ENCODE measurements at regions not wholly inside any gene's neighbourhood (a gene's known extent, or its start where the extent isn't known, plus 50 kb on each side); places are given as distances from the start of the nearest gene placed in this dataset.

DNA sequence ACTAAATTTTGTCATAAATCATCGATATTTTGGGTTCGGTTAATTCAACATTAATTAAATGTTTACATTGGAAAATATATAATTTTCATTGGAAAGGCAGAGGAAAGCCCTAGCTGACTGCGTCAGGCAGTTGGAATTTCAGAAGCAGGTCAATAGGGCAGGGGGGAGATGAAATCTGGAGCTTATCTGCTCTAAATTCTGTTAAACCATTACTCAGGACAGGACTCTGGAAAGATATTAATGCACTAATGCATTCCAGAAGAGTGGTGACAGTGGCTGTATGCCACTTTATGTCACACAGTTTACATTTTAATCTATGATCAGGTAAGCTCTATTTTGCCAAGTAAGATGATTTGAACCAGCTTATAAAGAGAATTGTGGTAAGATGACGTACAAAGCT lies 153.0 kb upstream of the B3GALT2 start:
- no peak for DNase-seq

DNA sequence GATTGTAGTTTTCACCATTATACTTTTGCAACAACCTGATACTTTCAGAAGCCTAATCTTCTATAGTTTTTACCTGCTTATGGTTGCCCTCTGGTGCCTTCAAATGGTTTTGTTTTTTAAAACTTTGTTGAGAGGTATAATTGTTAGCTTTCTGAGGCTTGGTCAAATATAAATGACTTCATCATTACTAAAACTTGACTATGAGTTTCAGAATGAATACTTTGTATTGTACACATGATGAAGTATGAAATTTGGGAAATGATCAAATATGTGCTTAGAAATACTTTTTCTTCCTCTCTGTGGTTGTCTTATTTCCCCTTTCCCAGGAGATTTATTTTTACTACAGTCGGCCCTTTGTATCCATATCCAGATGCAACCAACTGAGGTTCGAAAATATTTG lies 151.8 kb upstream of the B3GALT2 start:
- no peak for DNase-seq

DNA sequence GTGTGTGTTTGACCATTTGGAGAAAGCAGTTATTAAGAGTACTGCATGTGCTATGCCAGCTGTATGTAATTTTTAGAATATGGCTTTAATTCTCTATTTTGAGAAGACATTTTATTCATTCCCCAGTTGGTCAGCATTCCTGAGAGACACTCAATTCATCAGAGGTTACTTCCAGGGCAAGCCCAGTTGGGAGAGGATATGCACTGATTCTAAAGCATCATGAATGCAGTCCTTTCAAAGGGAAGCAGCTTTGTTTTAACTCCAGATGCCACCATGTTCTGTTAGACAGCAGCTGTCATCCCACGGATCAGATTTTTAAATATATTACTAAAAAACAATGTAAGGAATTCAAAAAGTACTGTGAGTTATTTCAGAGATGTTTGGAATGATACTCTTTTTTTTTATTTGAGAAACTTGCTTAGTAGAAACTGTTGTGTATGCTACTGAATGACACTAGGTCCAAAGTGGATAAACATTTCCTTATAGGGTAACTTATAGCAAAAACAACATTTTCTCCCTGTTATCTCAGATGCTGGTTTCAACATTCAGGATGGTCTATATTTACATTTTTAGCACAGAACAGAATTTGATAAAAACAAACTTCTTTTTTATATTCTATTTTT lies 149.5 kb upstream of the B3GALT2 start:
- no peak for DNase-seq

DNA sequence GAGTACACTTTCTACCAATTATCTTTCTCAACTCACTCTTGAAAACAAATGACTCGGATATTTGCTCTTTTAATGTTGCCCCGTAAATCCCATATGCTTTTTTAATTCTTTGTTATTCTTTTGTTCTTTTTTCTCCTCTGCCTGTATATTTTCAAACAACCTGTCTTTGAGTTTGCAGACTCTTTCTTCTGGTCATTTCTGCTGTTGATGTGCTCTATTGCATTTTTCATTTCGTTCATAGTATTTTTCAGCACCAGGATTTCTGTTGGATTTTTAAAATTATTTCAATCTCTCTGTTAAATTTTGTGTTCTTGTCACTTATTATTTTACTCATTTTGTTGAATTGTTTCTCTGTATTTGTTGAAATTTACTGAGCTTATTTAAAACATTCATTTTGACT lies 146.8 kb upstream of the B3GALT2 start:
- no peak for DNase-seq

DNA sequence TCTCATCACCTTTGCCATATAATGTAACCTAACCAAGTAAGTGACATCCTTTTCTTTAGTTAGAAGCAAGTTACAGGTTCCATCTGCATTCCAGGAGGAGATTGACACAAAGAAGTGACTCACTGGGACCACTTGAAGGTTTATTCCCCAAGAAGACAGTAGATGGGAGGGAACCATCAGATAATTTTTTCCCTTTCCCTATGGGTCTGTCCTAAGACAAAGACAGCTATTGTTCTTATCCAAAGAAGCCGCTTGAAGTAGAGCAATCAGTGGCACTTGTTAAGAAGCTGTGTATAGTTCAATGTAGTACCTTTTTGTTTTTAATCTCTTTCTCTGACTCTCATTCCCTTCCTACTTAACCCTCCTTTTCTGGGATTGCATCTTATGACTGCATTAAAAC lies 139.9 kb upstream of the B3GALT2 start:
- no peak for DNase-seq

DNA sequence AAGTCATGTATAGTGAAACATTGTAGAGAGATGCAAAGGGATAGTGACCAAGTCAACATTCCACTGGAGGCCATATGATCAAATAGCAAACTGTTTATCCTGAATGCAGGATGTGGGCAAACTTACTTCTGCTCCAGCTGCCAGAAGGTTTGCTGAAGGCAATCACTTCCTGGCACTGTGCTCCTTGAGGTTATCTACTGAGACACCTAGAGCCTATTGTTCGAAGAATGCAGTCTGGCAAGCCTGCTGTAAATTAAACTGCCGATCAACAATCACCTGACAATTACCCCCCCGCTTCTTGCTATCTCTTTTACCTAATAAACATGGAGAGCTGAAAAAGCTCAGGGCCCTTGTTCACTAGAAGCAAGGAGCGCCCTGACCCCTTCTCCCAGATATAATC lies 139.4 kb upstream of the B3GALT2 start:
- no peak for DNase-seq

DNA sequence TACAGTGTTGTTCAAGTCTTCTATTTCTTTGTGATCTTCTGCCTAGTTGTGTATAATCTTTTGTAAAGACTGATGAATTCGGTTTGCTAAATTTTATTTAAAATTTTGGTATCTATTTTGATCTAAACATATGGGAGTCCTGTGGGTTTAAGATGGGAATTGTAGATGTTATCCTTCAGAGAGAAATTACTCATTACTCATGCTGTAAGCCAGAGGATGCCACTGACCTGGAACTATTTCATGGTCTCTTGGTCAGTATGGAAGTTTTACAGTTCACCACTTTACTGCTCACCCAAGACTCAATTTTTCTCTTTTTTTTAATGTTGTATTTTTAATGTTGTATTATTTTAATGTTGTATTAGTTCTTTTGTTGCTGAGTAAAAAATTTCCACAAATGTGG lies 138.6 kb upstream of the B3GALT2 start:
- no peak for DNase-seq

DNA sequence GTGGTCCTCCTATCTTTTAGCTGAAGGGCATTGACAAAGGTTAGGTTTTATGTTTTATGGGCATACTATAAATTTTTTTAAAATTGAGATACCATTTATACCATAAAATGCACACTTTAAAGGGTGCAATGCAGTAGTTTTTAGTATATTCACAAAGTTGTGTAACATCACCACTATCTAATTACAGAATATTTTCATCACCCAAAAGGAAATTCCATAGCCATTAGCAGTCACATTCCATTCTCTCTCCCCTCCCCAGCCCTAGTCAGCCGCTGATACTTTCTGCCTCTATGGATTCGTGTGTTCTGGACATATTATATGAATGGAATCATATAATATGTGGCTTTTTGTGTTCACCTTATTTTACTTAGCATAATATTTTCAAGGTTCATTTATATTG lies 135.8 kb upstream of the B3GALT2 start:
- no peak for DNase-seq

DNA sequence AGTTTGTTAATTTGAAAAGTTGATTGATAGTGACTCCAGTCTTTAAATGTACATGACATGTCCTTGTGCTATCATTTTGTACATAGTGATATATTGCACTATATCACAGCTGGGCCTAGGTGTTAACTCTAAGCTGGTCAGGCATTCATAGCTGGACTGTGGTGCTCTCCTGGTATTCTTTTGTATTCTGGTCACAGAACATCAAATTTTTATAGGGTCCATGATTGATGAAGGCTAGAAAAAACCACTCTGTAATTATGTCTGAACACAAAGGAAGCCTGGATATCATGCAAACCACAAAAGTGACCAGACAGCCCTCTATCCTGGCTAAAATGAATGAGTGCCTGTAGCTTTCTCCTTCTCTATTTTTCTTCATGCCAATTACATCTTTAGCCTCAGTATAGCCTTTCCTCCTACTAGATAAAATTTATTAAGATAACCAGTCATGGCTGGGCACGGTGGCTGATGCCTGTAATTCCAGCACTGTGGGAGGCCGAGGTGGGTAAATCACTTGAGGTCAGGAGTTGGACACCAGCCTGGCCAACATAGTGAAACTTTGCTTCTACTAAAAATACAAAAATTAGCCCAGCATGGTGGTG lies 134.9 kb upstream of the B3GALT2 start:
- no peak for DNase-seq

DNA sequence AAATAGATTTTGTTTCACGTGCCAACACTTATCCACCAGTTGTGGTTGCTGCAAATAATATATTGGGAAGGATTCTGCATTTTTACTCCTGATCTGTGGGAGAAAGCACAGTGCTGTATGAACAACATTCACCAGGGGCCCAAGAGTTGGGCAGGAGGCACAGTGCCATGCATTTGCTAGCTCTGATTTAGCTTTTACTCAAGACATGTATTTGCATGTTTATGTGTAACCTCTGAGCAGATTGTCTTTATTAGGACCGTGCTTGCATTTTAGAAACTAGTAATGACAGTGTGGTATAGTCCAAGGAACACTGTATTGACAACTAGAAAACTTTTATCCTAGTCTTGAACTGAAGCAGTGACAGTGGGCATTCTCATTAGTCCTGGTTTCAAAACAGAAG lies 133.9 kb upstream of the B3GALT2 start:
- no peak for DNase-seq

DNA sequence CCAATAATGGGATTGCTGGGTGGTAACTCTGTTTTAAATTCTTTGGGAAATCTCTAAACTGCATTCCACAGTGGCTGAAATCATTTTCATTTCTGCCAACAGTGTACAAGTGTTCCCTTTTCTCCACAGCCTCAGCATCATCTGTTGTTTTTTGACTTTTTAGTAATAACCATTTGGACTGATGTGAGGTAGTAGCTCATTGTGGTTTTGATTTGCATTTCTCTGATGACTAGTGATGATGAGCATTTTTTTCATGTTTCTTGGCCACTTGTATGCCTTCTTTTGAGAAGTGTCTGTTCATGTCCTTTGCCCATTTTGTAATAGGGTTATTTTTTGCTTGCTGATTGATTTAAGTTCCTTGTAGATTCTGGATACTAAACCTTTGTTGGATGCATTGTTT lies 131.9 kb upstream of the B3GALT2 start:
- DNase-seq: no peak

DNA sequence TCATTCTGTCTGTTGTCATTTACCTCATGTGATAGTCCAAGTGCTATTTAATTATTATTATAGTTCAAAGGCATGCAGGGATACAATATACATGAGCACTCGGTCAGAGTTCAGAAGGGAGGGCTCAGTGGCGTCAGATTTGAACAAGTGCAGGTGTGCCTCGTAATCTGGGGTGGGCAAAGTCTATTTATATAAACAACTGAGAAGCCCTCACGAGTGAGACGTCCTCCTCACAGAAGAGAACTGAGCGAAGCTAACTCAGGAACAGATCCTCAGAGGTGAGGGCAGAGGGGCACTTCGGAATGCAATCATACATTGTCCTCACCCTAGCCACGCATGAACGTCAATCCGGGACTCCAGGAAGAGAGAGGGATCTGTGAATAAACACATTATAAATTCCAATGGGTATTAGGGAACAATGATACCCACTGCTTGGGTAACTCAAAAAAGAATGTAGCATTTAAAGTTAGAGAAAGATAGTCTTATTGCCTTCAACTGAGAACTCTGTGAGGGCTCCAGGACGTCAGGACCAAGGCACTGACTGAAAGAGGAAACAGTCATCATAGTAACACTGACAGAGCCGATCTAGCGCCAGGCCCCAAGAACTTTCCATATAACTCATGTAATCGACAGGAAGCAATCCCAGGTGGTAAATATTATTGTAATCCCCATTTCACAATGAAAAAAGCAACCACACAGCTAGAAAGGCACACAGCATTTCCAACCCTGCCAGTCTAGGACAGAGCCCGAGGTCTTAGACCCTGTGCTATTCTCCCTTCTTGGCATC lies 127.1 kb upstream of the B3GALT2 start:
- no peak for DNase-seq

DNA sequence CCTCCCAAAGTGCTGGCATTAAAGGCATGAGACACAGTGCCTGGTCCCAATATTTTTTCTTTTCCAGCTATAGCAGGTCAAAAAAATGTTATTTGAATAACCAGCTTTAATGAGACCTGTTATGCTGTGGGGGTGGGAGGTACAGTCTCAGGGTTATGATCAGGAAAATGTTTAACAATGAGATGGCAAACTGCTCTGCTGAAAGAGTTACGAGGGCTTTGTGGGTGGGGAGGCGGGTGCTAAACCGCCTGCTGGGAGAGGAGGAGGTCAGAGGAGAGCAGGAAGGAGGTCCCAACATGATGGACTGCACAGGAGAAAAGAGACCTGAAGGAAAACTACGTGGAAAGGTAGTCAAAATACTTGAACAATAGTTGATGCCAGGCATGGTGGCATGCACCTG lies 126.0 kb upstream of the B3GALT2 start:
- DNase-seq: peak; percentile 1

DNA sequence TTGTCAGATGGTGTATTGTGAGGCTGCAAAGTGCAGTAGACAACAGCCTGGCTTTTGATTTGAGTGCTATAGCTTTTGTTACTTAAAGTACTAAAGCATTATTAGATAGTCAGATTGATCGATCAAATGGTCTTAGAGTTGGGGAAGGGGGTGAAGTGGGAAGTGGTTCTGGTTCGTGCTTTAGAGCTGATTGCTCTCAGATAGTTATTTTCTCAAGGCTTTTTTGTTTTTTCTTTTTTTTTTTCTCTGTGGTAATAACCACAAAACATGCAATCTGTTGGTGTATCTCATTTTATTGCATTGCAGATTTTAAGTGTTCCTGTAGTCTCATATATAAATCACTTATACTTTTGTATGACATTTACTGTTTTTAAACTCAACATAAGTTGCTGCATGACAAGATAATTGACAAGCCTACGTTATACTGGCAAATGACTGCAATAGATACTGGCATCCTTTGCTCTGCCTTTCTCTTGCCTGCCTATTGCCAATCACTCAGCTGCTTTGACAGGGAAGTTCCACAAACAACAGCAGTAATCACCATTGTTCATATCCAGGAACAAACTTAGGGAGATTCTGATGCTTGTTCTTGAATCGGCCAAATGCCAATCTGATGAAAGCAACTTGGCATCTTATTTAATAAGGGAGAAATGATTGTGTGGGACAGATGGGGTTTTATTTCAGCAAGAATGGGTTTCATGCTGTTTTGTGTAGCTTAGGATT lies 125.0 kb upstream of the B3GALT2 start:
- DNase-seq: peak; percentile 35

DNA sequence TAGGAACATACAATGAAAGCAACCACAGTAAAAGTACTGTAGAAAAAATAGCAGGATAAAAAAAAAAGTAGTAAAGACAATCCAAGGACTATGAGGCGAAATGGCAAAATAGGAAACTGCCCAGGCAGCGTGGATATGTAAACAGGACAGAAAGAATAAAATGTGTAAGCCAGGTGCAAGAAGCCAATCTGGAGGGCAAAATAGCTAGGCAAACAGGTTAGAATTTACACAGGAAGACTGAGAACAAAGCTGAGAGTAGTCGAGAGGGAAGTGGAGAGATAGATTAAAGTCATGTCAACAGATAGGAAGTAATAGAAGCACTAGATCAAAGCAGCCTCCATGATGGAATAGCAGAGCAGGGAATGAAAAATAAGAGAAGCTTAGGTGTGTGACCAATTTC lies 124.2 kb upstream of the B3GALT2 start:
- peak; percentile 98 for DNase-seq

DNA sequence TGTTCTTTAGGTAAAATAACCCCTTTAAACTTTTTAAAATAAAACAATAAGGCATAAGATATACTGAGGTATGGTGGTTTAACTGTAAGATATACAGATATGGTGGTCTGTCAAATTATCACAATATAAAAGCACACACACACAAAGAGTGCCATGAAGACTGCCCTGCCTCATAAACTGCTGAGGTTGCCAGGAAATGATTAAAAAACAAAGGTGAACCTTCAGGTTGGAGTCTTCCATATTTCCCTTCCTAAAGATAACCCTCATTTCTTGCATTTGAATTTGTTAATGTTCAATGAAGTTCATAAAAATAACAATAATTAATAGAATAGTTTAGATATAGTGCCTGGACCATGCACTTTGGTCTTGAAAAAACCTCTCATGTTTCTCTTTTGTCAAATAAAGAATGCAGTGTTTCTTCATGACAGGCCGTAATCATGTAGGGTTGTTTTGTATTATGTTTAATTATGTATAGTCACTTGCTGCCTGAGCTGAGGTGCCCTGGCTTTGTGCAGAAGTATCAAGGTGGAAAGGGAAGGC lies 123.6 kb upstream of the B3GALT2 start:
- no peak for DNase-seq

DNA sequence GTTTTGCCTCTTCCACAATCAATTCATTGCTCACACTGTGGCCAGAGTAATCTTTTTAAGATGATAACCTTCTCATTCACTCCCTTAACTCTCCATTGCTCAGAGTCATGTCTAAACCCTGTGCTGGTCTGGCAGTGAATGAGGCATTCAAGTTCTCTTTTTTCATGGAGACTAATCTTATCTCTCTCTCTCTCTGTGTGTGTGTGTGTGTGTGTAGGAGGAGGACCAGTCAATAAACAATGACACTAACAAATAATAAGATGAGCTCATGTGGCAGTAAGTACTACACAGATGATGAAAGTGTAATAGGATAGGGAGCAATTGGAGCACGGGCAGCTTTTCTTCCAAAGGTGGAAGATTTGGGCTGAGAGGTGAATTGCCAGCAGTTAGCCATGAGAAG lies 122.0 kb upstream of the B3GALT2 start:
- DNase-seq: peak; percentile 59

DNA sequence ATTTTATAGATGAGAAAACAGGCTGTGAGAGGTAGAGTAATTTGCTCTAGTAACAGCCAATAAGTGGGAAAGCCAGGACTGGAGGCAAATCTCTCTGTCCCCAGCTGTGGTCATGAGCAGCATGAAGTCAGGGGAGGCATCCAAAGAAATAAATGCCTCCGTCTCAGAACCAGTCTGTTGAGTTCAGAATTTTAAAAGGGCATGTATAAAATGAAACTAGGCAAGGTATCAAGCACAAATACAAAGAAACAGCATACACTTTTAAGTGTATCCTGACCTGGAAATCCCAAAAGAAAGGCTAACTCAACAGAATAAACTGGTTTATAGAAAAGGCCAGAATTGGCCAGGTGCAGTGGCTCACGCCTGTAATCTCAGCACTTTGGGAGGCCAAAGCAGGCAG lies 120.0 kb upstream of the B3GALT2 start:
- DNase-seq: no peak
